Naive thymus-derived CD4-positive, alpha-beta T cell (primary cell): ENCODE measurements at regions not wholly inside any gene's neighbourhood (a gene's known extent, or its start where the extent isn't known, plus 50 kb on each side); places are given as distances from the start of the nearest gene placed in this dataset.
"Not testable (repeated sequence)": the region's sequence is repeated elsewhere in the genome, so short reads cannot be mapped to it uniquely, and the experiment has no call there.

Experiments used
- ATAC-seq: fragments of 150-1000 bp; cut with Tn5 transposase; 2 replicates; pipeline ENCODE4 v1.10.0; 2021; ENCODE audit warnings: mild to moderate bottlenecking, moderate library complexity
- CTCF ChIA-PET: fragments of 350-600 bp; sonication (Branson Sonifier 250); formaldehyde crosslinking; loops from one replicate; lab custom pipeline; 2021; ENCODE audit warnings: antibody characterized with exemption; lab: Charles Lee
- POLR2A ChIA-PET: fragments of 350-600 bp; sonication (Branson Sonifier 250); formaldehyde crosslinking; loops from one replicate; lab custom pipeline; 2021; ENCODE audit warnings: antibody characterized with exemption, inconsistent platforms; lab: Charles Lee
- DNase-seq, 9 donors: peaks; one replicate each; pipeline versions ENCODE4 v3.0.0 to v3.0.0-alpha.2; 2020 to 2022; ENCODE audit warnings: mixed read lengths in 1 of 9
- H3K27ac ChIP-seq: one replicate; pipeline ENCODE4 v1.7.0; 2013; ENCODE audit warnings: mild to moderate bottlenecking, low read depth, low read length, moderate library complexity
- H3K27me3 ChIP-seq, 2 donors: one replicate each; pipeline ENCODE4 v1.7.0; 2013; ENCODE audit warnings: low read length in 2 of 2, mild to moderate bottlenecking in 2 of 2, moderate library complexity in 2 of 2; ENCODE audit not compliant: control insufficient read depth in 2 of 2, insufficient read depth in 2 of 2
- H3K36me3 ChIP-seq, 3 experiments: 1 replicate in 2 of 3; 2 replicates in 1 of 3; pipeline ENCODE4 v1.7.0; 2013; ENCODE audit warnings: low read length in 3 of 3, mild to moderate bottlenecking in 3 of 3, moderate library complexity in 1 of 3; ENCODE audit not compliant: insufficient read depth in 3 of 3, control insufficient read depth in 2 of 3
- H3K4me1 ChIP-seq, 2 donors: one replicate each; pipeline ENCODE4 v1.7.0; 2013; ENCODE audit warnings: low read length in 2 of 2, mild to moderate bottlenecking in 2 of 2, moderate library complexity in 1 of 2; ENCODE audit not compliant: control insufficient read depth in 2 of 2, insufficient read depth in 2 of 2
- H3K4me3 ChIP-seq: 2 replicates; pipeline ENCODE4 v1.7.0; 2013; ENCODE audit warnings: mild to moderate bottlenecking, low read length
- H3K9me3 ChIP-seq, 3 experiments: 1 replicate in 2 of 3; 2 replicates in 1 of 3; pipeline ENCODE4 v1.7.0; 2013; ENCODE audit warnings: low read length in 3 of 3; ENCODE audit not compliant: control insufficient read depth in 2 of 3
- H3K27ac Mint-ChIP-seq, 9 donors: one replicate each; pipeline ENCODE4 v1.8.0; 2020 to 2022; ENCODE audit warnings: mixed read lengths in 9 of 9, mild to moderate bottlenecking in 8 of 9, moderate library complexity in 5 of 9, inconsistent platforms in 2 of 9
- H3K27me3 Mint-ChIP-seq, 5 donors: one replicate each; pipeline ENCODE4 v1.8.0; 2021 to 2022; ENCODE audit warnings: mixed read lengths in 5 of 5, mild to moderate bottlenecking in 1 of 5
- H3K36me3 Mint-ChIP-seq, 5 donors: one replicate each; pipeline ENCODE4 v1.8.0; 2020 to 2022; ENCODE audit warnings: mixed read lengths in 5 of 5, mild to moderate bottlenecking in 3 of 5, inconsistent platforms in 1 of 5
- H3K4me1 Mint-ChIP-seq, 7 donors: one replicate each; pipeline ENCODE4 v1.8.0; 2020 to 2022; ENCODE audit warnings: mixed read lengths in 7 of 7, mild to moderate bottlenecking in 3 of 7, inconsistent platforms in 1 of 7
- H3K4me3 Mint-ChIP-seq, 10 donors: one replicate each; pipeline ENCODE4 v1.8.0; 2020 to 2022; ENCODE audit warnings: mild to moderate bottlenecking in 10 of 10, mixed read lengths in 10 of 10, moderate library complexity in 6 of 10, inconsistent platforms in 2 of 10
- H3K9me3 Mint-ChIP-seq, 11 donors: one replicate each; pipeline ENCODE4 v1.8.0; 2020 to 2022; ENCODE audit warnings: mixed read lengths in 11 of 11, mild to moderate bottlenecking in 4 of 11, inconsistent platforms in 1 of 11, moderate library complexity in 1 of 11
- intact Hi-C, 2 donors: fragments of 100-400 bp; cut with micrococcal nuclease; formaldehyde crosslinking; loops; one replicate each; pipeline ENCODE4 v1.15.1; 2023

DNA sequence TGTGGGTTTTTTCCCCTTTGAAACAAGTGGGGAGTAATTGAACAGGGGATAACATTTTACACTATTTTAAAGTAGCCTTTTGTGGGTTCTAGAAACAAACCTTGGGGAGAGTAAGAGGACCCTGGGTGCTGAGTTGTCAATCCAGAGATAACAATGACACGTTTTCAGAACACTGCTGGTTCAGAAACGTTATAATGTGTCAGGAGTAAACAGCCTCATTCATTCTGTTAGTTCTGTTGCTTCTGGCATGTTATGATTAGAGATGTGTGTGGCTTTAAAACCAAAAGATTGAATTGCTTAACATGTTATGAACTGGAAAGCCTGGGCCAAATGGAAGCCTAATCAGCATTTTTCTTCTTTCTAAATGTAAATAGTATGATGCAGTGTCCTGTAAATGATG lies 680.5 kb upstream of the NOVA1 start:
- DNase-seq, result no peak
- Histone ChIP-seq H3K4me1 (no peaks in the 10 kb centered on the region), H3K9me3 (no peaks in the 10 kb centered on the region), H3K4me3 (no peak overlapping the region), H3K27ac (no peak overlapping the region), H3K36me3 (no peaks in the 10 kb centered on the region), H3K27me3 (no peaks in the 10 kb centered on the region)
- intact Hi-C loops, result no loop called here
- ChIA-PET POLR2A (no interaction called here), CTCF (no interaction called here)
- Mint-ChIP-seq H3K27ac (no peak overlapping the region), H3K27me3 (no peaks in the 10 kb centered on the region), H3K9me3 (peaks cover 4 to 24% (median 14%) of the 10 kb centered on the region in 11 donors), H3K4me3 (no peak overlapping the region), H3K36me3 (peaks cover 0 to 3% (median 0%) of the 10 kb centered on the region in 5 donors), H3K4me1 (no peaks in the 10 kb centered on the region)
- ATAC-seq, result no peak

DNA sequence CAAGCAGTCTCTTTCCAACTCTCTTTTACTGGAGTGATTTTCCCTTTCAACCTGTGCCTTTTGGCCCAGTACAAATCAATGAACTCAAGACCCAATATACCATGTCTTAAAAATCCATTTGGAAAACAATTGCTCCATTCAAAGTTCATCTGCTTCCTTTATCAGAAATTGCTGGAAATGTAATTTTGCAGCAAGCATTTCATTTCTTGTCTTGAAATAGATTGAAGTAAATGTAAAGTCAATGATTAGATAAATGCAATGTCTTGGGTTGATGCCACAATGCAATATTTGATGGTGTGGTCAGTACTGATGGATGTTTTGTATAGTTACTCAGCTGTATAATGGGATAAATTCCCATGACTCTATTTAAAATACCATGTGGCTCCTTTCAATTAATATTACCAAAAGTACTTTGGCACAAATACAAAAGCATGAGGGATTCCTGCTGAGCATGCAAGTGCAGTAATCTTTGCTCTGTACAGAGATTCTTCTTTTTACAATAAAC lies 707.7 kb upstream of the NOVA1 start:
- no peaks in the 10 kb centered on the region for H3K4me1 ChIP-seq
- H3K4me3 ChIP-seq, result no peak overlapping the region
- ChIA-PET POLR2A (no interaction called here), CTCF (no interaction called here)
- ATAC-seq (no peak), DNase-seq (no peak)
- no peaks in the 10 kb centered on the region for H3K27me3 ChIP-seq
- Mint-ChIP-seq H3K36me3 (no peaks in the 10 kb centered on the region), H3K4me1 (no peaks in the 10 kb centered on the region), H3K9me3 (peaks cover 4 to 41% (median 17%) of the 10 kb centered on the region in 11 donors), H3K27ac (no peak overlapping the region), H3K27me3 (no peaks in the 10 kb centered on the region), H3K4me3 (no peak overlapping the region)
- H3K27ac ChIP-seq, result no peak overlapping the region
- H3K36me3 ChIP-seq, result no peaks in the 10 kb centered on the region
- intact Hi-C loops, result no loop called here
- H3K9me3 ChIP-seq, result no peaks in the 10 kb centered on the region

DNA sequence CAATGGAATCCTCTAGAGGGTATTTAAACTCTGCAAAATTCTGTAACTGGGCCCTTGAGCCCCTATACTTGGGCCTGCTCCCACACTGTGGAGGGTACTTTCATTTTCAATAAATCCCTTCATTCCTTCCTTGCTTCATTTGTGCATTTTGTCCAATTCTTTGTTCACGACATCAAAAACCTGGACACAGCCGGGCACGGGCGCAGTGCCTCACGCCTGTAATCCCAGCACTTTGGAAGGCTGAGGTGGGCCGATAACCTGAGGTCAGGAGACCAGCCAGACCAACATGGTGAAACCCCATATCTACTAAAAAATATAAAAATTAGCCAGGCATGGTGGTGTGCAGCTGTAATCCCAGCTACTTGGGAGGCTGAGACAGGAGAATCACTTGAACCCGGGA lies 714.9 kb upstream of the NOVA1 start:
- H3K4me3 ChIP-seq, ATAC-seq, H3K4me1 ChIP-seq, intact Hi-C loops, CTCF ChIA-PET, H3K27ac ChIP-seq, H3K9me3 ChIP-seq, H3K4me1 Mint-ChIP-seq, POLR2A ChIA-PET, H3K36me3 ChIP-seq, H3K4me3 Mint-ChIP-seq, H3K36me3 Mint-ChIP-seq, H3K27me3 ChIP-seq, H3K27ac Mint-ChIP-seq, DNase-seq, H3K27me3 Mint-ChIP-seq: not testable (repeated sequence)
- peaks cover 5 to 41% (median 17%) of the 10 kb centered on the region in 11 donors for H3K9me3 Mint-ChIP-seq

GRCh38 chr14:27314231-27314630 lies 716.4 kb upstream of the NOVA1 start:
- ATAC-seq (no peak), DNase-seq (no peak)
- Mint-ChIP-seq H3K36me3 (no peaks in the 10 kb centered on the region), H3K9me3 (peaks cover 4 to 32% (median 10%) of the 10 kb centered on the region in 11 donors), H3K4me1 (no peaks in the 10 kb centered on the region), H3K27me3 (no peaks in the 10 kb centered on the region), H3K4me3 (no peak overlapping the region), H3K27ac (no peak overlapping the region)
- H3K9me3 ChIP-seq, result no peaks in the 10 kb centered on the region
- intact Hi-C loops, result no loop called here
- H3K36me3 ChIP-seq, result no peaks in the 10 kb centered on the region
- H3K4me1 ChIP-seq, result no peaks in the 10 kb centered on the region
- ChIA-PET CTCF (interaction anchor here (0.6 kb wide), 1 partner anchor 179 kb away, joined by 3 read pairs; no protein-coding TSS in a partner anchor), POLR2A (no interaction called here)
- no peak overlapping the region for H3K4me3 ChIP-seq
- no peaks in the 10 kb centered on the region for H3K27me3 ChIP-seq
- no peak overlapping the region for H3K27ac ChIP-seq

DNA sequence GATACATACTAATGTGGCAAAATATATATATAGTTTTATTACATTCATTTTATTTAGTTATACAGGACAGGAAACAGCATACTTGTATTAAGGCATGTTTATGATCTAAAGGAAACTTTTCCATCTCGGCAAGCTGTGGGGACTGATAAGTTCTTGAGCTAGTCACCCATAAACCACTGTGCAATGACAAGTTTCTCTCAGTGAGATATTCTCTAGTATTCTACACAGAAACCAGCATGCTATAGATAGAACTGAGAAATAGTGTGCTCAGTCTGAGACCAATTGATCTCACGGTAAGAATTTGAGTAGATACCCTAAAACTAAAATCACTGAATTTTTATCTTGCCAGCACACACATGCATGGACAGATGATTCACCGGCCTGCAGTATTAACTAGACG lies 717.6 kb upstream of the NOVA1 start:
- no peaks in the 10 kb centered on the region for H3K9me3 ChIP-seq
- H3K27me3 Mint-ChIP-seq, result no peaks in the 10 kb centered on the region
- ChIA-PET CTCF (no interaction called here), POLR2A (no interaction called here)
- peaks cover 0 to 24% (median 7%) of the 10 kb centered on the region in 11 donors for H3K9me3 Mint-ChIP-seq
- DNase-seq (no peak), ATAC-seq (no peak)
- H3K4me1 ChIP-seq, result no peaks in the 10 kb centered on the region
- intact Hi-C loops, result no loop called here
- no peaks in the 10 kb centered on the region for H3K36me3 ChIP-seq
- H3K27me3 ChIP-seq, result no peaks in the 10 kb centered on the region
- no peaks in the 10 kb centered on the region for H3K4me1 Mint-ChIP-seq
- no peak overlapping the region for H3K4me3 ChIP-seq
- H3K27ac Mint-ChIP-seq, result no peak overlapping the region
- no peak overlapping the region for H3K27ac ChIP-seq
- H3K36me3 Mint-ChIP-seq, result no peaks in the 10 kb centered on the region
- no peak overlapping the region for H3K4me3 Mint-ChIP-seq

DNA sequence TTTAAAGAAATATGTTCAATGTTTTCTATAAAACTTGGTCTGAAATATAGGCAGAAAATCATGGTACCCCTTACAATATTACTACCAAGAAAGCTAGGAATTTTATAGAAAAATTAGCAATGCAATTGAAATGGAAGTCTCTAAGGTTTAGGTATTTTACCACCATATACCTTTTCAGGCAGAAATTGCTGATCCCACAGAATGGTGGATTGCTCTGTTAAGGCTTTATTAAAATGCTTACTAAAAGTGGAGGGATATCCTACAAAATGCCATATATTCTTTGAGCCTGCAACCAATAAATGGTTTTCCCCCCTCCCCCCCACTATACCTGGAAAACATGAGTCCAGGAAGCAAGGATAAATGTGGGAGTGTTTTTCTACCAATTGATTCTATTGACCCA lies 718.1 kb upstream of the NOVA1 start:
- no peaks in the 10 kb centered on the region for H3K4me1 ChIP-seq
- H3K27ac ChIP-seq, result no peak overlapping the region
- H3K9me3 Mint-ChIP-seq, result peaks cover 0 to 19% (median 7%) of the 10 kb centered on the region in 11 donors
- H3K4me3 Mint-ChIP-seq, result no peak overlapping the region
- H3K4me3 ChIP-seq, result no peak overlapping the region
- no peaks in the 10 kb centered on the region for H3K27me3 Mint-ChIP-seq
- no peaks in the 10 kb centered on the region for H3K4me1 Mint-ChIP-seq
- intact Hi-C loops, result no loop called here
- ChIA-PET CTCF (no interaction called here), POLR2A (no interaction called here)
- ATAC-seq (no peak), DNase-seq (no peak)
- no peak overlapping the region for H3K27ac Mint-ChIP-seq
- H3K27me3 ChIP-seq, result no peaks in the 10 kb centered on the region
- H3K36me3 Mint-ChIP-seq, result no peaks in the 10 kb centered on the region
- no peaks in the 10 kb centered on the region for H3K36me3 ChIP-seq
- H3K9me3 ChIP-seq, result no peaks in the 10 kb centered on the region

DNA sequence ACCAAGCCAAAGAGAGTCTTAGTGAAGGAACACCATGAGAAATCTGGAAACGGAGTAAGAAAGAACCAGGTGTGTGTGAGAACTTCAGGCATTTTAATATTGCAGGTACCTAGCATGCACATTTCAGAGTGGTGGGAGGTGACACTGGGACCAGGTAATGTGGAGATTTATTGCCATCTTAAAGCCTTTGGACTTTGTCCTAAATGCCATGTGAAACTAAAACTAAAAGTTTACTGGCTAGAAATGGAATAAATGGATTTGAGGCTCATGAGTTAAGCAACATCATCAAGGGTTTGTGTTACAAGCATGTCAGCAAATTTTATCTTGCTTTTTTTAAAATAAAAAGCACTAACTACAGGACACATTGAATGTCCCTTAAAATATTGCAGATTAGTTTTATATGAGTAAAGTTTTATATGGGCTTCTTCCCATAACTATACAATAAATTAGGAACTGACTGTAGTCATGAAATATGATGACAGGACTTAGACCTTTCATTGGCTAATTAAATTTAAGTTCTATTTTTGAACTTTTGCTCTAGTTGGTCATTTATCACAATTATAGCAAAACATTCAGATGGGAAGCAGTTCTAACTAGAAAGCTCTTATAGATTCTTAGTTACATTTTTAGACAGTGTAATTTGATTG lies 721.1 kb upstream of the NOVA1 start:
- intact Hi-C loops, result no loop called here
- Mint-ChIP-seq H3K4me1 (no peaks in the 10 kb centered on the region), H3K36me3 (no peaks in the 10 kb centered on the region), H3K4me3 (no peak overlapping the region), H3K27me3 (no peaks in the 10 kb centered on the region), H3K27ac (no peak overlapping the region), H3K9me3 (peaks cover 0 to 25% (median 11%) of the 10 kb centered on the region in 11 donors)
- Histone ChIP-seq H3K9me3 (no peaks in the 10 kb centered on the region), H3K4me3 (no peak overlapping the region), H3K27me3 (no peaks in the 10 kb centered on the region), H3K36me3 (no peaks in the 10 kb centered on the region), H3K27ac (no peak overlapping the region), H3K4me1 (no peaks in the 10 kb centered on the region)
- ATAC-seq (no peak), DNase-seq (no peak)
- POLR2A ChIA-PET, result no interaction called here
- CTCF ChIA-PET, result no interaction called here
